WTC11 (cell line): ENCODE measurements at regions not wholly inside any gene's neighbourhood (a gene's known extent, or its start where the extent isn't known, plus 50 kb on each side); places are given as distances from the start of the nearest gene placed in this dataset.

Experiments used
- ATAC-seq: fragments of 200-7000 bp; cut with Tn5 transposase; 2 replicates; pipeline ENCODE4 v1.10.0; 2021; ENCODE audit warnings: mild to moderate bottlenecking, moderate library complexity
- CTCF ChIA-PET: fragments of 300-600 bp; sonication (Branson Sonifier 250); formaldehyde crosslinking; loops from one replicate; lab custom pipeline; 2021; ENCODE audit warnings: antibody characterized with exemption; lab: Charles Lee
- POLR2A ChIA-PET: fragments of 350-600 bp; sonication (Branson Sonifier 250); formaldehyde crosslinking; loops from one replicate; lab custom pipeline; 2021; ENCODE audit warnings: antibody characterized with exemption; lab: Charles Lee
- DNase-seq: peaks from one replicate; pipeline ENCODE4 v3.0.0; 2021; ENCODE audit warnings: low spot score
- H3K27ac Mint-ChIP-seq: 2 replicates; pipeline ENCODE4 v1.8.0; 2021; ENCODE audit warnings: mixed read lengths
- H3K27me3 Mint-ChIP-seq: 2 replicates; pipeline ENCODE4 v1.8.0; 2021; ENCODE audit warnings: low read depth, mild to moderate bottlenecking, moderate library complexity, mixed read lengths
- H3K36me3 Mint-ChIP-seq: 2 replicates; pipeline ENCODE4 v1.8.0; 2021; ENCODE audit warnings: mixed read lengths
- H3K4me1 Mint-ChIP-seq: 2 replicates; pipeline ENCODE4 v1.8.0; 2022; ENCODE audit warnings: mixed read lengths
- H3K4me3 Mint-ChIP-seq: 2 replicates; pipeline ENCODE4 v1.8.0; 2021; ENCODE audit warnings: mild to moderate bottlenecking, moderate library complexity, mixed read lengths
- H3K9me3 Mint-ChIP-seq: 2 replicates; pipeline ENCODE4 v1.8.0; 2021; ENCODE audit warnings: mixed read lengths
- ATF6 ChIP-seq: sonication (generic); formaldehyde crosslinking; IDR thresholded peaks from 2 replicates; pipeline ENCODE4 v1.8.1; 2023; ENCODE audit warnings: mild to moderate bottlenecking, missing genetic modification reagents
- FOXK1 ChIP-seq: sonication (generic); formaldehyde crosslinking; IDR thresholded peaks from 2 replicates; pipeline ENCODE4 v1.8.0; 2022; ENCODE audit warnings: mild to moderate bottlenecking, moderate library complexity, missing genetic modification reagents
- IRF2 ChIP-seq: sonication (generic); formaldehyde crosslinking; IDR thresholded peaks from 2 replicates; pipeline ENCODE4 v1.8.0; 2022; ENCODE audit warnings: low read depth, missing genetic modification reagents, borderline replicate concordance
- NFE2L1 ChIP-seq: sonication (generic); formaldehyde crosslinking; IDR thresholded peaks from 2 replicates; pipeline ENCODE4 v1.8.1; 2023; ENCODE audit warnings: missing genetic modification reagents
- TCF7 ChIP-seq: sonication (generic); formaldehyde crosslinking; IDR thresholded peaks from 2 replicates; pipeline ENCODE4 v1.8.0; 2022; ENCODE audit warnings: mild to moderate bottlenecking, low read depth, missing genetic modification reagents, moderate library complexity
- TF ChIP-seq, protein P1 (sequence below): sonication (generic); formaldehyde crosslinking; IDR thresholded peaks from 2 replicates; pipeline ENCODE4 v1.8.1; 2022; ENCODE audit warnings: missing genetic modification reagents, borderline replicate concordance
- TF ChIP-seq, protein P2 (sequence below): fragments of 250-450 bp; sonication (Bioruptor Pico); IDR thresholded peaks from 2 replicates; pipeline ENCODE4 v1.9.0; 2021; ENCODE audit warnings: mild to moderate bottlenecking, borderline replicate concordance
- TF ChIP-seq, protein P3 (sequence below): fragments of 200-600 bp; IDR thresholded peaks from 2 replicates; pipeline ENCODE4 v1.8.0; 2022; ENCODE audit warnings: antibody characterized with exemption
- TF ChIP-seq, protein P4 (sequence below): sonication (generic); formaldehyde crosslinking; IDR thresholded peaks from 2 replicates; pipeline ENCODE4 v1.8.1; 2022; ENCODE audit warnings: low read depth, missing genetic modification reagents, borderline replicate concordance

DNA sequence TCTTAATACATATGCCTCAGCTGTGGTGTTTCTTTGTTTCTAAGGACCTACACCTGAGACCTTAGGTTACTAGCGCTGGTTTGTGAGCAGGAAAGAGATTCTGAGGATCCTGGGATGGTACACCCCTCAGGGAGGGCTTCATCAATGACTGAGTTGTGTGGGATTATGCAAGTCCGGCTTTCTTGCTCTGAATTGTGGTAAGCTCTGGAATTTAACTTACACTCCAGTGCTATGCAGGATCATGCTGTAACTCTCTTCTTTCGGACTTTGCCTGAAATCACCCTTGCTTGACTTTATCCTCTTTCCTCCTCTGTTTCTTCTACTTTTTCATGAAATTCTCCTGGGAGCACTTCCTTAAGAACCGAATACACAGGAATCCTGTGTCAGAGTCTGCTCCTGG, 431.5 kb upstream of the BOD1L1 start:
- ATAC-seq, result no peak
- H3K27ac Mint-ChIP-seq, result no peak overlapping the region

More for the DNA sequence above, 431.5 kb upstream of the BOD1L1 start:
- ChIA-PET POLR2A (no interaction called here), CTCF (no interaction called here)
- peaks cover 3% of the 10 kb centered on the region; the same call in 1 of the 2 replicates for H3K36me3 Mint-ChIP-seq
- H3K4me3 Mint-ChIP-seq, result no peak overlapping the region
- no peaks in the 10 kb centered on the region; the same call in 1 of the 2 replicates for H3K27me3 Mint-ChIP-seq
- TF ChIP-seq, protein P1, sequence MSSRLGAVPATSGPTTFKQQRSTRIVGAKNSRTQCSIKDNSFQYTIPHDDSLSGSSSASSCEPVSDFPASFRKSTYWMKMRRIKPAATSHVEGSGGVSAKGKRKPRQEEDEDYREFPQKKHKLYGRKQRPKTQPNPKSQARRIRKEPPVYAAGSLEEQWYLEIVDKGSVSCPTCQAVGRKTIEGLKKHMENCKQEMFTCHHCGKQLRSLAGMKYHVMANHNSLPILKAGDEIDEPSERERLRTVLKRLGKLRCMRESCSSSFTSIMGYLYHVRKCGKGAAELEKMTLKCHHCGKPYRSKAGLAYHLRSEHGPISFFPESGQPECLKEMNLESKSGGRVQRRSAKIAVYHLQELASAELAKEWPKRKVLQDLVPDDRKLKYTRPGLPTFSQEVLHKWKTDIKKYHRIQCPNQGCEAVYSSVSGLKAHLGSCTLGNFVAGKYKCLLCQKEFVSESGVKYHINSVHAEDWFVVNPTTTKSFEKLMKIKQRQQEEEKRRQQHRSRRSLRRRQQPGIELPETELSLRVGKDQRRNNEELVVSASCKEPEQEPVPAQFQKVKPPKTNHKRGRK, result no peak
- no peak for TF ChIP-seq TCF7 (CRISPR knock-in tag)
- TF ChIP-seq, protein P2, sequence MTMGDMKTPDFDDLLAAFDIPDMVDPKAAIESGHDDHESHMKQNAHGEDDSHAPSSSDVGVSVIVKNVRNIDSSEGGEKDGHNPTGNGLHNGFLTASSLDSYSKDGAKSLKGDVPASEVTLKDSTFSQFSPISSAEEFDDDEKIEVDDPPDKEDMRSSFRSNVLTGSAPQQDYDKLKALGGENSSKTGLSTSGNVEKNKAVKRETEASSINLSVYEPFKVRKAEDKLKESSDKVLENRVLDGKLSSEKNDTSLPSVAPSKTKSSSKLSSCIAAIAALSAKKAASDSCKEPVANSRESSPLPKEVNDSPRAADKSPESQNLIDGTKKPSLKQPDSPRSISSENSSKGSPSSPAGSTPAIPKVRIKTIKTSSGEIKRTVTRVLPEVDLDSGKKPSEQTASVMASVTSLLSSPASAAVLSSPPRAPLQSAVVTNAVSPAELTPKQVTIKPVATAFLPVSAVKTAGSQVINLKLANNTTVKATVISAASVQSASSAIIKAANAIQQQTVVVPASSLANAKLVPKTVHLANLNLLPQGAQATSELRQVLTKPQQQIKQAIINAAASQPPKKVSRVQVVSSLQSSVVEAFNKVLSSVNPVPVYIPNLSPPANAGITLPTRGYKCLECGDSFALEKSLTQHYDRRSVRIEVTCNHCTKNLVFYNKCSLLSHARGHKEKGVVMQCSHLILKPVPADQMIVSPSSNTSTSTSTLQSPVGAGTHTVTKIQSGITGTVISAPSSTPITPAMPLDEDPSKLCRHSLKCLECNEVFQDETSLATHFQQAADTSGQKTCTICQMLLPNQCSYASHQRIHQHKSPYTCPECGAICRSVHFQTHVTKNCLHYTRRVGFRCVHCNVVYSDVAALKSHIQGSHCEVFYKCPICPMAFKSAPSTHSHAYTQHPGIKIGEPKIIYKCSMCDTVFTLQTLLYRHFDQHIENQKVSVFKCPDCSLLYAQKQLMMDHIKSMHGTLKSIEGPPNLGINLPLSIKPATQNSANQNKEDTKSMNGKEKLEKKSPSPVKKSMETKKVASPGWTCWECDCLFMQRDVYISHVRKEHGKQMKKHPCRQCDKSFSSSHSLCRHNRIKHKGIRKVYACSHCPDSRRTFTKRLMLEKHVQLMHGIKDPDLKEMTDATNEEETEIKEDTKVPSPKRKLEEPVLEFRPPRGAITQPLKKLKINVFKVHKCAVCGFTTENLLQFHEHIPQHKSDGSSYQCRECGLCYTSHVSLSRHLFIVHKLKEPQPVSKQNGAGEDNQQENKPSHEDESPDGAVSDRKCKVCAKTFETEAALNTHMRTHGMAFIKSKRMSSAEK (CRISPR knock-in tag), result no peak
- no peak for TF ChIP-seq FOXK1 (CRISPR knock-in tag)
- TF ChIP-seq, protein P3, sequence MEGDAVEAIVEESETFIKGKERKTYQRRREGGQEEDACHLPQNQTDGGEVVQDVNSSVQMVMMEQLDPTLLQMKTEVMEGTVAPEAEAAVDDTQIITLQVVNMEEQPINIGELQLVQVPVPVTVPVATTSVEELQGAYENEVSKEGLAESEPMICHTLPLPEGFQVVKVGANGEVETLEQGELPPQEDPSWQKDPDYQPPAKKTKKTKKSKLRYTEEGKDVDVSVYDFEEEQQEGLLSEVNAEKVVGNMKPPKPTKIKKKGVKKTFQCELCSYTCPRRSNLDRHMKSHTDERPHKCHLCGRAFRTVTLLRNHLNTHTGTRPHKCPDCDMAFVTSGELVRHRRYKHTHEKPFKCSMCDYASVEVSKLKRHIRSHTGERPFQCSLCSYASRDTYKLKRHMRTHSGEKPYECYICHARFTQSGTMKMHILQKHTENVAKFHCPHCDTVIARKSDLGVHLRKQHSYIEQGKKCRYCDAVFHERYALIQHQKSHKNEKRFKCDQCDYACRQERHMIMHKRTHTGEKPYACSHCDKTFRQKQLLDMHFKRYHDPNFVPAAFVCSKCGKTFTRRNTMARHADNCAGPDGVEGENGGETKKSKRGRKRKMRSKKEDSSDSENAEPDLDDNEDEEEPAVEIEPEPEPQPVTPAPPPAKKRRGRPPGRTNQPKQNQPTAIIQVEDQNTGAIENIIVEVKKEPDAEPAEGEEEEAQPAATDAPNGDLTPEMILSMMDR, result no peak
- TF ChIP-seq, protein P4, sequence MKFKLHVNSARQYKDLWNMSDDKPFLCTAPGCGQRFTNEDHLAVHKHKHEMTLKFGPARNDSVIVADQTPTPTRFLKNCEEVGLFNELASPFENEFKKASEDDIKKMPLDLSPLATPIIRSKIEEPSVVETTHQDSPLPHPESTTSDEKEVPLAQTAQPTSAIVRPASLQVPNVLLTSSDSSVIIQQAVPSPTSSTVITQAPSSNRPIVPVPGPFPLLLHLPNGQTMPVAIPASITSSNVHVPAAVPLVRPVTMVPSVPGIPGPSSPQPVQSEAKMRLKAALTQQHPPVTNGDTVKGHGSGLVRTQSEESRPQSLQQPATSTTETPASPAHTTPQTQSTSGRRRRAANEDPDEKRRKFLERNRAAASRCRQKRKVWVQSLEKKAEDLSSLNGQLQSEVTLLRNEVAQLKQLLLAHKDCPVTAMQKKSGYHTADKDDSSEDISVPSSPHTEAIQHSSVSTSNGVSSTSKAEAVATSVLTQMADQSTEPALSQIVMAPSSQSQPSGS (CRISPR knock-in tag), result no peak
- no peak for TF ChIP-seq IRF2 (CRISPR knock-in tag)
- TF ChIP-seq ATF6, result no peak
- no peak for TF ChIP-seq NFE2L1 (CRISPR knock-in tag)
- DNase-seq, result no peak
- H3K9me3 Mint-ChIP-seq, result peaks cover 15% of the 10 kb centered on the region
- peaks cover 3% of the 10 kb centered on the region; the same call in 1 of the 2 replicates for H3K4me1 Mint-ChIP-seq
